HCT116 (cell line): ENCODE measurements at regions not wholly inside any gene's neighbourhood (a gene's known extent, or its start where the extent isn't known, plus 50 kb on each side); places are given as distances from the start of the nearest gene placed in this dataset.

Experiments
- ATAC-seq: fragments of 200-7000 bp; cut with Tn5 transposase; 2 replicates; pipeline ENCODE4 v1.9.1; 2020; ENCODE audit warnings: mild to moderate bottlenecking, moderate library complexity
- BruUV-seq: library from RNA; stranded (reverse); fragments of 400-500 nt; replicated peaks from 2 replicates; lab custom pipeline; 2021; lab: Mats Ljungman, UMichigan
- CTCF ChIA-PET: fragments of 300-600 bp; sonication (Branson Sonifier 250); formaldehyde crosslinking; loops from one replicate; lab custom pipeline; 2021; ENCODE audit warnings: antibody characterized with exemption; lab: Charles Lee
- POLR2A ChIA-PET: fragments of 300-600, 350-600 bp; sonication (Branson Sonifier 250); formaldehyde crosslinking; loops from one replicate; lab custom pipeline; 2021; ENCODE audit warnings: antibody characterized with exemption; lab: Charles Lee
- RAD21 ChIA-PET, 2 experiments: fragments of 300-600 bp; sonication (Branson Sonifier 250); formaldehyde crosslinking; loops; one replicate each; lab custom pipeline; 2023; ENCODE audit warnings: low total read pairs in 2 of 2; ENCODE audit not compliant: uncharacterized antibody in 2 of 2, unreplicated experiment in 2 of 2, low non-redundant PET in 1 of 2; lab: Charles Lee
- DNase-seq: peaks from one replicate; pipeline ENCODE4 v3.0.0-alpha.2; 2010; ENCODE audit warnings: low read depth, low spot score
- H2AFZ ChIP-seq: fragments of 200-600 bp; shearing (Covaris generic), sonication (generic); 2 replicates; pipeline ENCODE4 v1.6.1; 2017; ENCODE audit warnings: low read depth, mixed run types, mixed read lengths, antibody characterized with exemption, low read length; ENCODE audit not compliant: poor library complexity, severe bottlenecking
- H3K27ac ChIP-seq: 2 replicates; pipeline ENCODE4 v1.5.1; 2012; ENCODE audit warnings: low read depth, low read length
- H3K27me3 ChIP-seq: fragments of 200-600 bp; sonication (generic); 2 replicates; pipeline ENCODE4 v1.6.1; 2016; ENCODE audit warnings: mixed run types, low read length, mixed read lengths; ENCODE audit not compliant: insufficient read depth
- H3K36me3 ChIP-seq, 2 experiments: fragments of 200-500 bp in 1 of 2; fragments of 200-600 bp in 1 of 2; sonication (Bioruptor generic) in 1 of 2; sonication (generic) in 1 of 2; 2 replicates each; pipeline versions ENCODE4 v1.5.1 to v1.6.1; 2014 to 2016; ENCODE audit warnings: low read length in 2 of 2, inconsistent platforms in 1 of 2, mixed read lengths in 1 of 2, mixed run types in 1 of 2; ENCODE audit not compliant: insufficient read depth in 2 of 2, control insufficient read depth in 1 of 2
- H3K4me1 ChIP-seq, 2 experiments: fragments of 200-600 bp in 1 of 2; sonication (generic) in 1 of 2; 2 replicates each; pipeline versions ENCODE4 v1.5.1 to v1.6.1; 2012 to 2017; ENCODE audit warnings: low read length in 2 of 2, inconsistent platforms in 1 of 2, mild to moderate bottlenecking in 1 of 2, mixed read lengths in 1 of 2, mixed run types in 1 of 2, moderate library complexity in 1 of 2; ENCODE audit not compliant: insufficient read depth in 2 of 2, control insufficient read depth in 1 of 2
- H3K4me2 ChIP-seq: fragments of 200-600 bp; sonication (generic); 2 replicates; pipeline ENCODE4 v1.6.1; 2017; ENCODE audit warnings: mixed run types, low read length, mixed read lengths
- H3K4me3 ChIP-seq, 2 experiments: fragments of 200-600 bp in 1 of 2; sonication (generic) in 1 of 2; replicated peaks in 1 of 2; 2 replicates each; pipeline ENCODE4 v1.5.1; 2011 to 2016; ENCODE audit warnings: low read length in 2 of 2, control low read depth in 1 of 2, low read depth in 1 of 2, mild to moderate bottlenecking in 1 of 2, mixed read lengths in 1 of 2, mixed run types in 1 of 2
- H3K79me2 ChIP-seq: fragments of 200-600 bp; sonication (generic); 2 replicates; pipeline ENCODE4 v1.6.1; 2017; ENCODE audit warnings: mild to moderate bottlenecking, mixed run types, low read length, moderate library complexity, mixed read lengths; ENCODE audit not compliant: insufficient read depth
- H3K9ac ChIP-seq: fragments of 200-600 bp; sonication (generic); 2 replicates; pipeline ENCODE4 v1.6.1; 2016; ENCODE audit warnings: low read length, mixed read lengths
- H3K9me2 ChIP-seq: fragments of 200-600 bp; sonication (generic), shearing (Covaris generic); 2 replicates; pipeline ENCODE4 v1.6.1; 2017; ENCODE audit warnings: mixed run types, mild to moderate bottlenecking, moderate library complexity; ENCODE audit not compliant: insufficient read depth
- H3K9me3 ChIP-seq, 2 experiments: fragments of 200-500 bp in 1 of 2; fragments of 200-600 bp in 1 of 2; sonication (Bioruptor generic) in 1 of 2; sonication (generic) in 1 of 2; 2 replicates each; pipeline ENCODE4 v1.6.1; 2014 to 2017; ENCODE audit warnings: low read length in 2 of 2, mixed read lengths in 2 of 2, inconsistent platforms in 1 of 2, low read depth in 1 of 2, mild to moderate bottlenecking in 1 of 2, mixed run types in 1 of 2, moderate library complexity in 1 of 2; ENCODE audit not compliant: control insufficient read depth in 1 of 2, insufficient read depth in 1 of 2
- H4K20me1 ChIP-seq: fragments of 200-600 bp; sonication (generic), shearing (Covaris generic); 2 replicates; pipeline ENCODE4 v1.6.1; 2017; ENCODE audit warnings: mixed run types, mild to moderate bottlenecking, moderate library complexity; ENCODE audit not compliant: insufficient read depth
- CTCF ChIP-seq, 3 experiments: fragments of 200-600 bp in 1 of 3; sonication (generic) in 1 of 3; IDR thresholded peaks in 2 of 3; conservative IDR thresholded peaks in 1 of 3; 2 replicates each; pipeline ENCODE4 v1.5.1; 2012 to 2017; ENCODE audit warnings: low read depth in 2 of 3, low read length in 2 of 3, antibody characterized with exemption in 1 of 3, borderline replicate concordance in 1 of 3, control low read depth in 1 of 3, mild to moderate bottlenecking in 1 of 3, mixed read lengths in 1 of 3, mixed run types in 1 of 3, moderate library complexity in 1 of 3; ENCODE audit not compliant: insufficient read depth in 1 of 3
- EZH2 ChIP-seq: fragments of 200-600 bp; sonication (generic); IDR thresholded peaks from 2 replicates; pipeline ENCODE4 v1.6.1; 2017; ENCODE audit warnings: antibody characterized with exemption, mixed run types
- FOSL1 ChIP-seq: IDR thresholded peaks from 2 replicates; pipeline ENCODE4 v1.6.1; 2012; ENCODE audit warnings: low read depth
- JUND ChIP-seq: IDR thresholded peaks from 2 replicates; pipeline ENCODE4 v1.6.1; 2012
- MAX ChIP-seq: IDR thresholded peaks from 2 replicates; pipeline ENCODE4 v1.6.1; 2012
- POLR2AphosphoS5 ChIP-seq: IDR thresholded peaks from 2 replicates; pipeline ENCODE4 v1.6.1; 2011; ENCODE audit warnings: mild to moderate bottlenecking, low read depth, low read length, moderate library complexity
- SRF ChIP-seq: IDR thresholded peaks from 2 replicates; pipeline ENCODE4 v1.6.1; 2012; ENCODE audit warnings: low read depth
- ZFX ChIP-seq: fragments of 450-650 bp; IDR thresholded peaks from 2 replicates; pipeline ENCODE4 v1.6.1; 2017
- intact Hi-C: fragments of 100-400 bp; cut with micrococcal nuclease; formaldehyde crosslinking; loops from 2 replicates; pipeline ENCODE4 v1.10.0; 2022

GRCh38 chr4:83846193-83846830 is 310.4 kb downstream of the GPAT3 start:
- BruUV-seq: no TSS peak

More at GRCh38 chr4:83846193-83846830, 310.4 kb downstream of the GPAT3 start:
- peaks cover 5 to 11% of the 10 kb centered on the region in 2 experiments for H3K4me1 ChIP-seq
- no peak overlapping the region for H2AFZ ChIP-seq
- no peak for ATAC-seq
- TF ChIP-seq JUND (no peak), ZFX (no peak), EZH2 (no peak), FOSL1 (no peak), CTCF (IDR thresholded peaks at IDR 0.05 in 2 of 3, conservative IDR thresholded peaks at IDR 0.05 in 1 of 3; ENCODE audit: borderline replicate concordance in 1 of 3, insufficient read depth in 1 of 3, low read depth in 2 of 3, low read length in 2 of 3) (no peak), MAX (no peak), POLR2AphosphoS5 (no peak), SRF (no peak)
- TF ChIP-seq, all 23 proteins: peak for 0
- Histone ChIP-seq H3K27me3 (no peaks in the 10 kb centered on the region), H4K20me1 (no peaks in the 10 kb centered on the region), H3K9ac (no peak overlapping the region), H3K9me3 (no peaks in the 10 kb centered on the region), H3K4me2 (no peak overlapping the region), H3K4me3 (no peak overlapping the region), H3K9me2 (no peaks in the 10 kb centered on the region; the same call in 1 of the 2 replicates), H3K79me2 (no peaks in the 10 kb centered on the region), H3K36me3 (no peaks in the 10 kb centered on the region), H3K27ac (no peak overlapping the region)
- ChIA-PET POLR2A (no interaction called here), RAD21 (no interaction called here), CTCF (no interaction called here)
- DNase-seq: no peak
- intact Hi-C loops: no loop called here
